ENCODE measurements at regions not wholly inside any gene's neighbourhood (a gene's known extent, or its start where the extent isn't known, plus 50 kb on each side); places are given as distances from the start of the nearest gene placed in this dataset.

- TF ChIP-seq TEAD4 (IDR thresholded peaks at IDR 0.05) (no peak), RAD21 (IDR thresholded peaks at IDR 0.05; ENCODE audit: low read depth) (no peak), MAX (IDR thresholded peaks at IDR 0.05) (no peak), EP300 (IDR thresholded peaks at IDR 0.05; ENCODE audit: borderline replicate concordance) (no peak), TAF1 (IDR thresholded peaks at IDR 0.05; ENCODE audit: low read depth) (no peak), TCF12 (IDR thresholded peaks at IDR 0.05; ENCODE audit: low read depth) (no peak), YY1 (IDR thresholded peaks at IDR 0.05; ENCODE audit: low read depth) (no peak), ZBTB7A (IDR thresholded peaks at IDR 0.05; ENCODE audit: low read depth) (no peak), NFIC (IDR thresholded peaks at IDR 0.05) (no peak), CEBPB (IDR thresholded peaks at IDR 0.05) (no peak), REST (IDR thresholded peaks at IDR 0.05; ENCODE audit: low read depth) (no peak), CREB1 (IDR thresholded peaks at IDR 0.05; ENCODE audit: low read depth) (no peak)
Measured at GRCh38 chr9:106531491-106531890, 331.5 kb upstream of the ZNF462 start.

- TF ChIP-seq EP300 (IDR thresholded peaks at IDR 0.05; ENCODE audit: borderline replicate concordance) (no peak), TCF12 (IDR thresholded peaks at IDR 0.05; ENCODE audit: low read depth) (no peak), REST (IDR thresholded peaks at IDR 0.05; ENCODE audit: low read depth) (no peak), TAF1 (IDR thresholded peaks at IDR 0.05; ENCODE audit: low read depth) (no peak), NFIC (IDR thresholded peaks at IDR 0.05) (no peak), CREB1 (IDR thresholded peaks at IDR 0.05; ENCODE audit: low read depth) (no peak), EGR1 (IDR thresholded peaks at IDR 0.05) (no peak), FOXM1 (IDR thresholded peaks at IDR 0.05; ENCODE audit: borderline replicate concordance, low read depth) (no peak), YY1 (IDR thresholded peaks at IDR 0.05; ENCODE audit: low read depth) (no peak), MAX (IDR thresholded peaks at IDR 0.05) (no peak), USF1 (IDR thresholded peaks at IDR 0.05) (no peak)
Measured at GRCh38 chr9:106532306-106533015, 330.5 kb upstream of the ZNF462 start.

- TF ChIP-seq YY1 (IDR thresholded peaks at IDR 0.05; ENCODE audit: low read depth) (no peak), RAD21 (IDR thresholded peaks at IDR 0.05; ENCODE audit: low read depth) (no peak), TCF12 (IDR thresholded peaks at IDR 0.05; ENCODE audit: low read depth) (no peak), MAX (IDR thresholded peaks at IDR 0.05) (no peak), REST (IDR thresholded peaks at IDR 0.05; ENCODE audit: low read depth) (no peak), FOXM1 (IDR thresholded peaks at IDR 0.05; ENCODE audit: borderline replicate concordance, low read depth) (no peak)
Measured at GRCh38 chr9:106534800-106535199, 328.2 kb upstream of the ZNF462 start.

GRCh38 chr9:106535439-106535838 is 327.5 kb upstream of the ZNF462 start:
- TF ChIP-seq NFIC (IDR thresholded peaks at IDR 0.05) (no peak), FOXM1 (IDR thresholded peaks at IDR 0.05; ENCODE audit: borderline replicate concordance, low read depth) (no peak), REST (IDR thresholded peaks at IDR 0.05; ENCODE audit: low read depth) (no peak), YY1 (IDR thresholded peaks at IDR 0.05; ENCODE audit: low read depth) (no peak), EGR1 (IDR thresholded peaks at IDR 0.05) (no peak), CEBPB (IDR thresholded peaks at IDR 0.05) (no peak), TCF12 (IDR thresholded peaks at IDR 0.05; ENCODE audit: low read depth) (no peak), ZBTB7A (IDR thresholded peaks at IDR 0.05; ENCODE audit: low read depth) (no peak), CREB1 (IDR thresholded peaks at IDR 0.05; ENCODE audit: low read depth) (no peak), USF1 (IDR thresholded peaks at IDR 0.05) (no peak), MAX (IDR thresholded peaks at IDR 0.05) (no peak), TAF1 (IDR thresholded peaks at IDR 0.05; ENCODE audit: low read depth) (no peak), TEAD4 (IDR thresholded peaks at IDR 0.05) (no peak), RAD21 (IDR thresholded peaks at IDR 0.05; ENCODE audit: low read depth) (no peak), EP300 (IDR thresholded peaks at IDR 0.05; ENCODE audit: borderline replicate concordance) (no peak)
